ENCODE measurements at regions not wholly inside any gene's neighbourhood (a gene's known extent, or its start where the extent isn't known, plus 50 kb on each side); places are given as distances from the start of the nearest gene placed in this dataset.
A peak's percentile ranks its signal among the peaks of the same experiment; 100 is the strongest.

DNA sequence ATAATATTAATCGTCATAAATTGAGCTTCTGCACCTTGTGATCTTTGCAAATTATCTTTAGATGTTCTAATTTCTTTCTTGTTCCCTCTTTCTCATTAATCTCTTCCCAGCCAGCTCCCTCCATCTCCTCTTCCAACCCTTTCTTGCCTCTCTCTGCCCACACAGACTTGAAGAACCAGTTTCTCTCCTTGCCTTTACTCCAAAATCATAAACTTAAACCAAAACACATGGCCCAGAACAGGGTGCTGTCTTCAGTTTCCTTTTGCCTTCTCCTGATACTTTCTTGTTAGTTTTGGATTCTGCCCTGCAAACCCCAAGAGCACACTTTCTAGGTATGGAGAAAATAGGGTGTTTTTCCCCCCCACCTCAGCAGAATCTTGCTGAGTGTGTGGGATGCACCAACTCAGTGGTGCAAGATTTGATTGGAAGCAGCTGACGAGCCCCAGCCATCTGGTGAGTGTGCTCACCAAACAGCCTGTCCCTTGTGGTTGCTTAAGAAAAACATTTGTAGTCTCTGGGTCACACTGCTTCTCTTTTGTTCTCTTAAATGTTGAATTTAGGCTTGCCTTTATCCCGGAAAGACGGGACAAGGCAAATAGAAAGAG lies 175.8 kb upstream of the MAF start:
- no peaks in the 10 kb centered on the region for H3K9me3 Mint-ChIP-seq (ENCODE audit: low read depth)
- H3K36me3 Mint-ChIP-seq (ENCODE audit: low read depth) = no peaks in the 10 kb centered on the region
- H3K4me1 Mint-ChIP-seq (ENCODE audit: low read depth) = peaks cover 9% of the 10 kb centered on the region
- peak; percentile 38 for TF ChIP-seq CTCF (IDR thresholded peaks at IDR 0.05)
- H3K27me3 Mint-ChIP-seq (ENCODE audit: low read depth) = peaks cover 1% of the 10 kb centered on the region
- no peak for DNase-seq (ENCODE audit: low spot score)
- no peak overlapping the region for H3K27ac Mint-ChIP-seq (ENCODE audit: unreplicated experiment)
- H3K4me3 Mint-ChIP-seq (ENCODE audit: unreplicated experiment) = no peak overlapping the region

DNA sequence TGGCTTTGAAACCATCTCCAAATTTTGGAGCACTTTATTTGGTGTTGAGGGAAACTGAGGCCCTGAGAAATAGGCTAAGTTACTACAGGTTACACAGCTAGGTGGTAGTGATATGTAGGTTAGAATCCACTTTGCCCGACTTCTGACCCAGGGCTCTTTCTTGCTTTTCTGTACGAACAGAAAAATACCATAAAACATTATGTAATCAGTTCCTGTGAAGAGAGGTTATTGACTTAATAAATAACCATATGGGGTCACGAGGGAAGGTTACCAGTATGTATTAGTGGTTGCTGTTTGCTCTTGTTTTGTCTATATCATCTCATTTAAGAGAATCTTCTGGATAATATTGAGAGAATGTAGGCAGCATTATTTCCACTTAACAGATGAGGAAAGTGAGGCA lies 172.2 kb upstream of the MAF start:
- TF ChIP-seq CTCF (IDR thresholded peaks at IDR 0.05) = no peak
- no peak for DNase-seq (ENCODE audit: low spot score)
- H3K4me1 Mint-ChIP-seq (ENCODE audit: low read depth) = peaks cover 32% of the 10 kb centered on the region
- H3K9me3 Mint-ChIP-seq (ENCODE audit: low read depth) = no peaks in the 10 kb centered on the region
- H3K27me3 Mint-ChIP-seq (ENCODE audit: low read depth) = no peaks in the 10 kb centered on the region
- no peaks in the 10 kb centered on the region for H3K36me3 Mint-ChIP-seq (ENCODE audit: low read depth)
- no peak overlapping the region for H3K27ac Mint-ChIP-seq (ENCODE audit: unreplicated experiment)
- H3K4me3 Mint-ChIP-seq (ENCODE audit: unreplicated experiment) = no peak overlapping the region

GRCh38 chr16:79772048-79772447 lies 171.5 kb upstream of the MAF start:
- H3K4me1 Mint-ChIP-seq (ENCODE audit: low read depth) = peaks cover 34% of the 10 kb centered on the region
- no peak for DNase-seq (ENCODE audit: low spot score)
- H3K36me3 Mint-ChIP-seq (ENCODE audit: low read depth) = no peaks in the 10 kb centered on the region
- no peak overlapping the region for H3K4me3 Mint-ChIP-seq (ENCODE audit: unreplicated experiment)
- no peak overlapping the region for H3K27ac Mint-ChIP-seq (ENCODE audit: unreplicated experiment)
- TF ChIP-seq CTCF (IDR thresholded peaks at IDR 0.05) = no peak
- no peaks in the 10 kb centered on the region for H3K27me3 Mint-ChIP-seq (ENCODE audit: low read depth)
- H3K9me3 Mint-ChIP-seq (ENCODE audit: low read depth) = no peaks in the 10 kb centered on the region

DNA sequence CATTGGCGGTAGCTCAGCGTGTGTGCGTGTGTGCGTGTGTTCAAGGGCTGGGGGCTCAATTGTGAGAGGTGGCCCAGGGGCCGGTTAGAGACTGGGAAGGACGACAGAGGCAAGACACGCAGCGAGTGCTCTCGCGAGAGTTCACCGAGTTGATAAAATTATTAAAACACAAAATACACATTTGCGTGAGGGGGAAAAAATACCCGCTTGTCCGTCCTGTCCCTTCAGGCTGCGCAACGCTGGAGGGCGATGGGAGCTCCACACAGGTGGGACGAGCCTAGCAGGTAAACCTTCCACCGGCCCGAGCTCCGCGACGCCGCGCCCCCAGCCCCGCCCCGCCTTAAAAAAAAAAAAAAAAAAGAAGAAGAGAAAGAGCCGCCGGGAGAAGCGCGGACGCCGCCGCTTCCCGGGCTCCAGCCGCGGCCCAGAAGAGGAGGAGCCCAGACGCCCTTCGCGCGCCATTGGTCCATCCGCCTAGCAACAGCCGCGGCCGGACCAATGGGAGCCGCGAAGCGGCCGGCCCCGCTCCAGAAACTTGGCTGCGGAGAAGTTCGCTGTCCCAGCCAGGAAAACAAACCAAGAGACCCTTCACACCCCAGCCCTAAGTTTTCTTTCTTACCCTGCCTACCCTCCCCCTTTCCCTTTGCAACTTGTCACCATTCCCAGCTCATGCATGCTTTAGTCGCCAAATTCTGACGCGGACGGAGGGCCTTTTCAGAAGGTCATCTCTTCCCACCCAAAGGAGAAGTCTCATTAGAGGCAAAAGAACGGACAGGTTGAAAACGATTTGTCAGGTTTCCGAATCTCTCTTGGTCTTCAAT lies 169.9 kb upstream of the MAF start:
- DNase-seq (ENCODE audit: low spot score) = peak; percentile 93
- peaks cover 25% of the 10 kb centered on the region for H3K4me1 Mint-ChIP-seq (ENCODE audit: low read depth)
- no peak for TF ChIP-seq CTCF (IDR thresholded peaks at IDR 0.05)
- H3K27me3 Mint-ChIP-seq (ENCODE audit: low read depth) = no peaks in the 10 kb centered on the region
- no peaks in the 10 kb centered on the region for H3K36me3 Mint-ChIP-seq (ENCODE audit: low read depth)
- no peaks in the 10 kb centered on the region for H3K9me3 Mint-ChIP-seq (ENCODE audit: low read depth)
- H3K27ac Mint-ChIP-seq (ENCODE audit: unreplicated experiment) = peak overlapping the region; percentile 83
- H3K4me3 Mint-ChIP-seq (ENCODE audit: unreplicated experiment) = peak overlapping the region; percentile 85

GRCh38 chr16:79769928-79770243 lies 169.3 kb upstream of the MAF start:
- no peak for DNase-seq (ENCODE audit: low spot score)
- peak overlapping the region; percentile 85 for H3K4me3 Mint-ChIP-seq (ENCODE audit: unreplicated experiment)
- H3K9me3 Mint-ChIP-seq (ENCODE audit: low read depth) = no peaks in the 10 kb centered on the region
- H3K4me1 Mint-ChIP-seq (ENCODE audit: low read depth) = peaks cover 25% of the 10 kb centered on the region
- no peaks in the 10 kb centered on the region for H3K27me3 Mint-ChIP-seq (ENCODE audit: low read depth)
- H3K36me3 Mint-ChIP-seq (ENCODE audit: low read depth) = no peaks in the 10 kb centered on the region
- peak overlapping the region; percentile 65 for H3K27ac Mint-ChIP-seq (ENCODE audit: unreplicated experiment)
- TF ChIP-seq CTCF (IDR thresholded peaks at IDR 0.05) = no peak
